ENCODE measurements at regions not wholly inside any gene's neighbourhood (a gene's known extent, or its start where the extent isn't known, plus 50 kb on each side); places are given as distances from the start of the nearest gene placed in this dataset.

DNA sequence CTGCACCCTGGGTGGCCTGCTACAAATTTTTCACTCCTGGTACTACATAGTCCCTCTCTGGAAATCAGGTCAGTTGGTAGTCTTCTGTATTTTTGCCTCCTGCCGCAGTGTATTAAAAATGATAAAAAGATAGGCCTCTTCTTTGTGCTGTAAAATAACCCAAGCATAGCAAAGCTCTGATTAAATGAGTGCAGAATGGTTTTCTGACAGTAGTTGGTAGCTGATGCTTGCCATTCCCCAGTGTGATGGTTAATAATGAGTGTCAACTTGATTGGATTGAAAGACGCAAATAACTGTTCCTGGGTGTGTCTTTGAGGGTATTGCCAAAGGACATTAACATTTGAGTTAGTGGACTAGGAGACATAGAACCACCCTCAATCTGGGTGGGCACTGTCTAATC, 264.4 kb upstream of the ZNF717 start:
- no peak for TF ChIP-seq EZH2phosphoT487 (IDR thresholded peaks at IDR 0.05; ENCODE audit: low read depth)
- TF ChIP-seq, protein P1, sequence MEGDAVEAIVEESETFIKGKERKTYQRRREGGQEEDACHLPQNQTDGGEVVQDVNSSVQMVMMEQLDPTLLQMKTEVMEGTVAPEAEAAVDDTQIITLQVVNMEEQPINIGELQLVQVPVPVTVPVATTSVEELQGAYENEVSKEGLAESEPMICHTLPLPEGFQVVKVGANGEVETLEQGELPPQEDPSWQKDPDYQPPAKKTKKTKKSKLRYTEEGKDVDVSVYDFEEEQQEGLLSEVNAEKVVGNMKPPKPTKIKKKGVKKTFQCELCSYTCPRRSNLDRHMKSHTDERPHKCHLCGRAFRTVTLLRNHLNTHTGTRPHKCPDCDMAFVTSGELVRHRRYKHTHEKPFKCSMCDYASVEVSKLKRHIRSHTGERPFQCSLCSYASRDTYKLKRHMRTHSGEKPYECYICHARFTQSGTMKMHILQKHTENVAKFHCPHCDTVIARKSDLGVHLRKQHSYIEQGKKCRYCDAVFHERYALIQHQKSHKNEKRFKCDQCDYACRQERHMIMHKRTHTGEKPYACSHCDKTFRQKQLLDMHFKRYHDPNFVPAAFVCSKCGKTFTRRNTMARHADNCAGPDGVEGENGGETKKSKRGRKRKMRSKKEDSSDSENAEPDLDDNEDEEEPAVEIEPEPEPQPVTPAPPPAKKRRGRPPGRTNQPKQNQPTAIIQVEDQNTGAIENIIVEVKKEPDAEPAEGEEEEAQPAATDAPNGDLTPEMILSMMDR (IDR thresholded peaks at IDR 0.05; ENCODE audit: low read depth, low read length), result no peak
- Histone ChIP-seq H3K4me3 (ENCODE audit: low read length) (no peak overlapping the region), H3K4me1 (ENCODE audit: low read length) (no peaks in the 10 kb centered on the region), H3K36me3 (replicated peaks; ENCODE audit: low read depth, low read length) (no peaks in the 10 kb centered on the region), H2AFZ (ENCODE audit: low read depth, low read length) (no peak overlapping the region), H4K20me1 (ENCODE audit: insufficient read depth, low read length) (no peaks in the 10 kb centered on the region), H3K79me2 (ENCODE audit: low read length) (no peaks in the 10 kb centered on the region), H3K27me3 (ENCODE audit: low read depth, low read length) (no peaks in the 10 kb centered on the region), H3K4me2 (ENCODE audit: low read length) (no peak overlapping the region), H3K9me3 (ENCODE audit: insufficient read depth, low read length) (no peaks in the 10 kb centered on the region), H3K27ac (ENCODE audit: low read length) (no peak overlapping the region), H3K9ac (ENCODE audit: low read length) (no peak overlapping the region)

- Histone ChIP-seq H3K79me2 (ENCODE audit: low read length) (no peaks in the 10 kb centered on the region), H3K36me3 (replicated peaks; ENCODE audit: low read depth, low read length) (no peaks in the 10 kb centered on the region), H4K20me1 (ENCODE audit: insufficient read depth, low read length) (no peaks in the 10 kb centered on the region), H3K9me3 (ENCODE audit: insufficient read depth, low read length) (no peaks in the 10 kb centered on the region), H3K4me1 (ENCODE audit: low read length) (no peaks in the 10 kb centered on the region), H3K9ac (ENCODE audit: low read length) (no peak overlapping the region), H3K27ac (ENCODE audit: low read length) (no peak overlapping the region), H3K27me3 (ENCODE audit: low read depth, low read length) (no peaks in the 10 kb centered on the region), H3K4me3 (ENCODE audit: low read length) (no peak overlapping the region), H3K4me2 (ENCODE audit: low read length) (no peak overlapping the region), H2AFZ (ENCODE audit: low read depth, low read length) (no peak overlapping the region)
- no peak for TF ChIP-seq EZH2phosphoT487 (IDR thresholded peaks at IDR 0.05; ENCODE audit: low read depth)
- TF ChIP-seq, protein P1 (IDR thresholded peaks at IDR 0.05; ENCODE audit: low read depth, low read length), result no peak
Observed at GRCh38 chr3:76051145-76051544, 265.8 kb upstream of the ZNF717 start.

GRCh38 chr3:76054404-76054803, 269.1 kb upstream of the ZNF717 start:
- Histone ChIP-seq H3K4me3 (ENCODE audit: low read length) (no peak overlapping the region), H3K9ac (ENCODE audit: low read length) (no peak overlapping the region), H3K79me2 (ENCODE audit: low read length) (no peaks in the 10 kb centered on the region), H4K20me1 (ENCODE audit: insufficient read depth, low read length) (no peaks in the 10 kb centered on the region), H3K27me3 (ENCODE audit: low read depth, low read length) (no peaks in the 10 kb centered on the region), H3K27ac (ENCODE audit: low read length) (no peak overlapping the region), H3K9me3 (ENCODE audit: insufficient read depth, low read length) (no peaks in the 10 kb centered on the region), H3K4me2 (ENCODE audit: low read length) (no peak overlapping the region), H2AFZ (ENCODE audit: low read depth, low read length) (no peak overlapping the region), H3K36me3 (replicated peaks; ENCODE audit: low read depth, low read length) (no peaks in the 10 kb centered on the region), H3K4me1 (ENCODE audit: low read length) (no peaks in the 10 kb centered on the region)
- no peak for TF ChIP-seq EZH2phosphoT487 (IDR thresholded peaks at IDR 0.05; ENCODE audit: low read depth)
- TF ChIP-seq, protein P1 (IDR thresholded peaks at IDR 0.05; ENCODE audit: low read depth, low read length), result no peak

- H3K4me1 ChIP-seq (ENCODE audit: low read length), result no peaks in the 10 kb centered on the region
- H4K20me1 ChIP-seq (ENCODE audit: insufficient read depth, low read length), result no peaks in the 10 kb centered on the region
- H3K27ac ChIP-seq (ENCODE audit: low read length), result no peak overlapping the region
Observed at GRCh38 chr3:76061654-76062053, 276.3 kb upstream of the ZNF717 start.

More at GRCh38 chr3:76061654-76062053, 276.3 kb upstream of the ZNF717 start:
- H2AFZ ChIP-seq (ENCODE audit: low read depth, low read length), result no peak overlapping the region
- H3K4me3 ChIP-seq (ENCODE audit: low read length), result no peak overlapping the region
- no peaks in the 10 kb centered on the region for H3K79me2 ChIP-seq (ENCODE audit: low read length)
- no peak overlapping the region for H3K4me2 ChIP-seq (ENCODE audit: low read length)
- TF ChIP-seq, protein P1 (IDR thresholded peaks at IDR 0.05; ENCODE audit: low read depth, low read length), result no peak
- TF ChIP-seq EZH2phosphoT487 (IDR thresholded peaks at IDR 0.05; ENCODE audit: low read depth), result no peak
- H3K36me3 ChIP-seq (replicated peaks; ENCODE audit: low read depth, low read length), result no peaks in the 10 kb centered on the region
- no peaks in the 10 kb centered on the region for H3K27me3 ChIP-seq (ENCODE audit: low read depth, low read length)
- no peaks in the 10 kb centered on the region for H3K9me3 ChIP-seq (ENCODE audit: insufficient read depth, low read length)
- H3K9ac ChIP-seq (ENCODE audit: low read length), result no peak overlapping the region

Measured in OCI-LY3 (cell line).